SK-N-SH (cell line): ENCODE measurements at regions not wholly inside any gene's neighbourhood (a gene's known extent, or its start where the extent isn't known, plus 50 kb on each side); places are given as distances from the start of the nearest gene placed in this dataset.

ENCODE experiments used
- CTCF ChIA-PET: fragments of 300-600, 350-600 bp; formaldehyde crosslinking; extraction: SDS; loops from one replicate; lab custom pipeline; 2021; lab: Yijun Ruan, JAX
- POLR2A ChIA-PET: fragments of 350-600 bp; sonication (Branson Sonifier 250); formaldehyde crosslinking; extraction: SDS; loops from one replicate; lab custom pipeline; 2020; ENCODE audit warnings: antibody characterized with exemption, inconsistent platforms; lab: Yijun Ruan, JAX
- DNase-seq: peaks from one replicate; pipeline ENCODE4 v3.0.0; 2012
- H2AFZ ChIP-seq: fragments of 200-600 bp; sonication (generic); 2 replicates; pipeline ENCODE4 v1.8.1; 2016; ENCODE audit warnings: antibody characterized with exemption, mild to moderate bottlenecking, low read depth
- H3F3A ChIP-seq: fragments of 200-600 bp; sonication (generic); replicated peaks from 2 replicates; pipeline ENCODE3; 2016; ENCODE audit warnings: antibody characterized with exemption, mild to moderate bottlenecking; ENCODE audit not compliant: insufficient read depth
- H3K27ac ChIP-seq, 2 experiments: fragments of 200-500 bp in 1 of 2; fragments of 200-600 bp in 1 of 2; sonication (Bioruptor generic) in 1 of 2; sonication (generic), shearing (Covaris generic) in 1 of 2; 2 replicates each; pipeline versions ENCODE4 v1.5.1 to v1.6.1; 2014 to 2016; ENCODE audit warnings: low read depth in 2 of 2, inconsistent platforms in 1 of 2, low read length in 1 of 2, mild to moderate bottlenecking in 1 of 2, mixed read lengths in 1 of 2
- H3K27me3 ChIP-seq: fragments of 200-600 bp; sonication (generic), shearing (Covaris generic); 2 replicates; pipeline ENCODE4 v1.6.1; 2016; ENCODE audit warnings: mixed run types; ENCODE audit not compliant: insufficient read depth
- H3K36me3 ChIP-seq, 2 experiments: fragments of 200-500 bp in 1 of 2; fragments of 200-600 bp in 1 of 2; sonication (Bioruptor generic) in 1 of 2; sonication (generic) in 1 of 2; replicated peaks in 1 of 2; 2 replicates each; pipeline versions ENCODE3 to v1.5.1; 2014 to 2016; ENCODE audit warnings: low read length in 1 of 2, mild to moderate bottlenecking in 1 of 2; ENCODE audit not compliant: insufficient read depth in 2 of 2, control insufficient read depth in 1 of 2
- H3K4me1 ChIP-seq, 2 experiments: fragments of 200-500 bp in 1 of 2; fragments of 200-600 bp in 1 of 2; sonication (Bioruptor generic) in 1 of 2; sonication (generic), shearing (Covaris generic) in 1 of 2; 2 replicates each; pipeline versions ENCODE4 v1.5.1 to v1.6.1; 2014 to 2016; ENCODE audit warnings: low read depth in 1 of 2, low read length in 1 of 2, mixed run types in 1 of 2; ENCODE audit not compliant: insufficient read depth in 2 of 2, control insufficient read depth in 1 of 2
- H3K4me2 ChIP-seq: fragments of 200-600 bp; sonication (generic), shearing (Covaris generic); 2 replicates; pipeline ENCODE4 v1.6.1; 2017; ENCODE audit warnings: mixed run types
- H3K4me3 ChIP-seq, 2 experiments: fragments of 200-500 bp in 1 of 2; fragments of 200-600 bp in 1 of 2; sonication (Bioruptor generic) in 1 of 2; sonication (generic), shearing (Covaris generic) in 1 of 2; 2 replicates each; pipeline versions ENCODE4 v1.5.1 to v1.8.1; 2014 to 2016; ENCODE audit warnings: low read depth in 2 of 2, inconsistent platforms in 1 of 2, low read length in 1 of 2, mild to moderate bottlenecking in 1 of 2, mixed read lengths in 1 of 2, moderate library complexity in 1 of 2
- H3K79me2 ChIP-seq: fragments of 200-600 bp; sonication (generic); 2 replicates; pipeline ENCODE4 v1.8.1; 2017; ENCODE audit warnings: mild to moderate bottlenecking; ENCODE audit not compliant: insufficient read depth
- H3K9ac ChIP-seq: fragments of 200-600 bp; sonication (generic); 2 replicates; pipeline ENCODE4 v1.6.1; 2017; ENCODE audit warnings: mixed run types
- H3K9me2 ChIP-seq: fragments of 200-600 bp; sonication (generic); 2 replicates; pipeline ENCODE4 v1.6.1; 2017; ENCODE audit warnings: mixed run types
- H3K9me3 ChIP-seq: fragments of 200-600 bp; sonication (generic); 2 replicates; pipeline ENCODE4 v1.6.1; 2017; ENCODE audit warnings: mixed run types, mild to moderate bottlenecking, moderate library complexity
- H4K20me1 ChIP-seq: fragments of 200-600 bp; sonication (generic); 2 replicates; pipeline ENCODE4 v1.6.1; 2017; ENCODE audit warnings: mild to moderate bottlenecking, mixed run types; ENCODE audit not compliant: insufficient read depth
- CTCF ChIP-seq: fragments of 200-600 bp; sonication (generic); IDR thresholded peaks from 2 replicates; pipeline ENCODE4 v1.6.1; 2017; ENCODE audit warnings: antibody characterized with exemption, mild to moderate bottlenecking, moderate library complexity
- EP300 ChIP-seq, 2 experiments: IDR thresholded peaks; 2 replicates each; pipeline versions ENCODE4 v1.4.0 to v1.6.1; 2012; ENCODE audit warnings: borderline replicate concordance in 1 of 2, low read depth in 1 of 2, low read length in 1 of 2
- EZH2phosphoT487 ChIP-seq: fragments of 200-600 bp; sonication (generic); IDR thresholded peaks from 2 replicates; pipeline ENCODE4 v1.6.1; 2017; ENCODE audit warnings: low read depth, mixed run types, mild to moderate bottlenecking, antibody characterized with exemption, moderate library complexity, borderline replicate concordance
- FOXM1 ChIP-seq: IDR thresholded peaks from 2 replicates; pipeline ENCODE4 v1.4.0; 2012; ENCODE audit warnings: low read depth, mild to moderate bottlenecking
- GABPA ChIP-seq: IDR thresholded peaks from 2 replicates; pipeline ENCODE4 v1.4.0; 2012; ENCODE audit warnings: low read depth, mild to moderate bottlenecking
- GATA2 ChIP-seq: sonication (generic); formaldehyde crosslinking; IDR thresholded peaks from 2 replicates; pipeline ENCODE4 v1.5.0; 2020; ENCODE audit warnings: mild to moderate bottlenecking, missing genetic modification reagents
- JUND ChIP-seq: IDR thresholded peaks from 2 replicates; pipeline ENCODE4 v1.4.0; 2012
- MAX ChIP-seq: IDR thresholded peaks from 2 replicates; pipeline ENCODE4 v1.4.0; 2012; ENCODE audit warnings: low read depth
- MEF2A ChIP-seq: IDR thresholded peaks from 2 replicates; pipeline ENCODE4 v1.4.0; 2012; ENCODE audit warnings: low read depth, borderline replicate concordance
- NRF1 ChIP-seq: IDR thresholded peaks from 2 replicates; pipeline ENCODE4 v1.6.1; 2012; ENCODE audit warnings: low read depth, mild to moderate bottlenecking, low read length
- PBX3 ChIP-seq: IDR thresholded peaks from 2 replicates; pipeline ENCODE4; 2012
- RAD21 ChIP-seq: IDR thresholded peaks from 2 replicates; pipeline ENCODE4 v1.6.1; 2012; ENCODE audit warnings: mild to moderate bottlenecking, low read length
- RCOR1 ChIP-seq: fragments of 150-350 bp; IDR thresholded peaks from 2 replicates; pipeline ENCODE4 v1.6.1; 2017; ENCODE audit warnings: antibody characterized with exemption, low read length
- SIN3A ChIP-seq: IDR thresholded peaks from 2 replicates; pipeline ENCODE4 v1.6.1; 2012; ENCODE audit warnings: low read depth, mild to moderate bottlenecking, low read length, moderate library complexity, borderline replicate concordance
- TCF12 ChIP-seq: IDR thresholded peaks from 2 replicates; pipeline ENCODE4 v1.4.0; 2012
- USF1 ChIP-seq: IDR thresholded peaks from 2 replicates; pipeline ENCODE4 v1.4.0; 2012; ENCODE audit warnings: low read depth, borderline replicate concordance
- USF2 ChIP-seq: fragments of 150-350 bp; IDR thresholded peaks from 2 replicates; pipeline ENCODE4 v1.6.1; 2017; ENCODE audit warnings: antibody characterized with exemption, low read length, low read depth, borderline replicate concordance
- ZBTB33 ChIP-seq: IDR thresholded peaks from 2 replicates; pipeline ENCODE4 v1.4.0; 2012; ENCODE audit warnings: low read depth, borderline replicate concordance

GRCh38 chr6:91094806-91095475 lies 508.1 kb upstream of the MAP3K7 start:
- Histone ChIP-seq H4K20me1 (no peaks in the 10 kb centered on the region), H3K27ac (no peak overlapping the region), H3K9ac (no peak overlapping the region), H3K4me1 (no peaks in the 10 kb centered on the region), H3F3A (no peaks in the 10 kb centered on the region), H3K9me2 (no peaks in the 10 kb centered on the region), H3K9me3 (no peaks in the 10 kb centered on the region), H3K79me2 (no peaks in the 10 kb centered on the region), H3K27me3 (no peaks in the 10 kb centered on the region), H3K4me2 (no peak overlapping the region), H3K4me3 (no peak overlapping the region), H3K36me3 (no peaks in the 10 kb centered on the region), H2AFZ (no peak overlapping the region)
- POLR2A ChIA-PET, result no interaction called here
- DNase-seq, result no peak
- TF ChIP-seq RAD21 (no peak), MEF2A (no peak)
- CTCF ChIA-PET, result interaction anchor here (0.7 to 1.6 kb wide), 3 partner anchors 9 to 14 kb away, joined by 3 to 9 read pairs (median 4); no protein-coding TSS in a partner anchor

- H3K79me2 ChIP-seq, result no peaks in the 10 kb centered on the region
- no peaks in the 10 kb centered on the region for H3K36me3 ChIP-seq
- H3K27me3 ChIP-seq, result no peaks in the 10 kb centered on the region
- H3K9me2 ChIP-seq, result no peaks in the 10 kb centered on the region
- H2AFZ ChIP-seq, result no peak overlapping the region
- no peak overlapping the region for H3K9ac ChIP-seq
- ChIA-PET POLR2A (no interaction called here), CTCF (interaction anchor here (0.7 to 1.6 kb wide), 3 partner anchors 10 to 13 kb away, joined by 3 to 9 read pairs (median 4); no protein-coding TSS in a partner anchor)
- no peaks in the 10 kb centered on the region for H3K9me3 ChIP-seq
- H3K27ac ChIP-seq, result no peak overlapping the region
- DNase-seq, result no peak
- no peaks in the 10 kb centered on the region for H4K20me1 ChIP-seq
- TF ChIP-seq CTCF (no peak), EP300 (IDR thresholded peaks at IDR 0.05; ENCODE audit: borderline replicate concordance in 1 of 2, low read depth in 1 of 2, low read length in 1 of 2) (no peak), GATA2 (CRISPR knock-in tag) (no peak), RCOR1 (no peak), GABPA (no peak), PBX3 (no peak), FOXM1 (no peak), USF1 (no peak), NRF1 (no peak), USF2 (no peak), MAX (no peak), EZH2phosphoT487 (no peak), MEF2A (no peak), JUND (no peak), ZBTB33 (no peak), TCF12 (no peak), SIN3A (no peak)
- no peak overlapping the region for H3K4me3 ChIP-seq
- H3F3A ChIP-seq, result no peaks in the 10 kb centered on the region
- H3K4me2 ChIP-seq, result no peak overlapping the region
- no peaks in the 10 kb centered on the region for H3K4me1 ChIP-seq
Observed at GRCh38 chr6:91094341-91094740, 507.5 kb upstream of the MAP3K7 start.
